AG09309 (cell line): ENCODE measurements at regions not wholly inside any gene's neighbourhood (a gene's known extent, or its start where the extent isn't known, plus 50 kb on each side); places are given as distances from the start of the nearest gene placed in this dataset.

Experiments used
- DNase-seq: peaks from one replicate; pipeline ENCODE4 v3.0.0-alpha.2; 2010; ENCODE audit warnings: low read depth
- H3K4me3 ChIP-seq: 2 replicates; pipeline ENCODE4 v1.5.1; 2011; ENCODE audit warnings: mild to moderate bottlenecking, low read depth, low read length, moderate library complexity; ENCODE audit not compliant: control insufficient read depth
- CTCF ChIP-seq: IDR thresholded peaks from 2 replicates; pipeline ENCODE4 v1.5.1; 2011; ENCODE audit warnings: mild to moderate bottlenecking, low read depth, low read length, inconsistent platforms; ENCODE audit not compliant: insufficient read depth, control insufficient read depth; ENCODE audit errors: missing control alignments

GRCh38 chr9:71465392-71465791 lies 302.9 kb downstream of the CEMIP2 start:
- no peak overlapping the region for H3K4me3 ChIP-seq
- TF ChIP-seq CTCF = no peak
- no peak for DNase-seq

GRCh38 chr9:71459082-71459481 lies 309.2 kb downstream of the CEMIP2 start:
- DNase-seq = no peak
- TF ChIP-seq CTCF = no peak

GRCh38 chr9:71446473-71447411 lies 321.6 kb downstream of the CEMIP2 start:
- H3K4me3 ChIP-seq = peak overlapping the region; percentile 37
- DNase-seq = peak; percentile 1
- no peak for TF ChIP-seq CTCF

More at GRCh38 chr9:71459082-71459481, 309.2 kb downstream of the CEMIP2 start:
- no peak overlapping the region for H3K4me3 ChIP-seq

- no peak for TF ChIP-seq CTCF
- no peak overlapping the region; the same call in 1 of the 2 replicates for H3K4me3 ChIP-seq
- no peak for DNase-seq
Measured at GRCh38 chr9:71446106-71446472, 322.2 kb downstream of the CEMIP2 start.

GRCh38 chr9:71442937-71443336 lies 321.5 kb upstream of the TRPM3 start:
- no peak overlapping the region for H3K4me3 ChIP-seq
- TF ChIP-seq CTCF = no peak
- DNase-seq = no peak

GRCh38 chr9:71441266-71441665 lies 319.8 kb upstream of the TRPM3 start:
- H3K4me3 ChIP-seq = no peak overlapping the region
- TF ChIP-seq CTCF = no peak
- no peak for DNase-seq
